NCI-H128 (cell line): ENCODE measurements at regions not wholly inside any gene's neighbourhood (a gene's known extent, or its start where the extent isn't known, plus 50 kb on each side); places are given as distances from the start of the nearest gene placed in this dataset.
"Not testable (repeated sequence)": the region's sequence is repeated elsewhere in the genome, so short reads cannot be mapped to it uniquely, and the experiment has no call there.

Source experiments
- DNase-seq: peaks from one replicate; lab custom pipeline; 2025; ENCODE audit not compliant: unreplicated experiment; lab: John Stamatoyannopoulos, UW

GRCh38 chr6:153437193-153437592 lies 306.1 kb upstream of the RGS17 start:
- no peak for DNase-seq

DNA sequence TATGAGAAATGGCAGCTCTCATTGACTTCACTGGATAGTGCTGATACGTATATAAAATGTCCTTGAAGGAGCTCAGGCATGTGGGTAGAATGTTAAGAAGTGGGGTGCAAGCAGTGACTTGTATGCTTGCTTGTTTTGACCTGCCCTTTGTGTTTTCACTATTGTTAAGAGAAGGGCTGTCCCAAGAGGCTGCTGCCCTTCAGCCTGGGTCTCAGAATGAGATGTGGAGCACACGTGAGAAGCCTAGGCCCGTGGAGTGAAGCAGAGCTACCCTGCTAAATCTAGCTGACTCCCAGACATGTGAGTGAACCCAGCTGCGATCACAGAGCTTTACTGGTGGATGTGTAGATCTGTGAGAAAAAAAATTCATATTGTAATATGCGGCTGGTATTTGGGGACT lies 305.3 kb upstream of the RGS17 start:
- DNase-seq: no peak

- DNase-seq: no peak
These were observed 304.7 kb upstream of the RGS17 start for GRCh38 chr6:153435787-153436186.

GRCh38 chr6:153425536-153425935 lies 294.5 kb upstream of the RGS17 start:
- DNase-seq: no peak

DNA sequence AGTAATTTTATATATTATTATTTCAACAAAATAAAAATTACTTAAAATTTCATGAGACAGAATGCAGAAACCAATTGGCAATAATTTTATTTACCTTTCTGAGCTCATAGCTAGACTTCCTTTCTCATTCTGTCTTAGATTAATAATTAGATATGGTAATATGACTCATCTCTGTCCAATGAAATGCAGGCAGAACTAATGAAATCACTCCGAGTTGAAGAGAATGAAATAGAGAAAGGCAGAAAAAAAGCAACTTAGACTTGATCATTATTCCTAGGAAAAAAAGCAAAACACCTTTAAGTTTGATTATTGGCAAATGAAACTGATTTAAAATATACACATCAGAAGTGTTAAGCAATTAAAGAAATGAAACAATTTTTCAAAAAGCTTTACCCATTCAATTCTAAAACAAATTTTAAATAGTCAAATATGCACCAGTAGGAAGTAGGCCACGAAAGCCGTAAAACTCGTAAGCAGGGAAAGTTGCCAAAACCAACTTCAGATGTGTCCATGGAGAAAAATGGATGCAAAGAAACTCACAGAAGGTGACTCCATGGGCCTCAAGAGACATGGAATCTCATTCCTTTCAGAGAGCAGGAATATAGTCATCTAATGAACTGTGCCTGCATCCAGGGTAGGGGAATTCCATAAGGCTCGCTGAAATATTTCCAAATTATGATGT lies 293.8 kb upstream of the RGS17 start:
- DNase-seq: no peak

DNA sequence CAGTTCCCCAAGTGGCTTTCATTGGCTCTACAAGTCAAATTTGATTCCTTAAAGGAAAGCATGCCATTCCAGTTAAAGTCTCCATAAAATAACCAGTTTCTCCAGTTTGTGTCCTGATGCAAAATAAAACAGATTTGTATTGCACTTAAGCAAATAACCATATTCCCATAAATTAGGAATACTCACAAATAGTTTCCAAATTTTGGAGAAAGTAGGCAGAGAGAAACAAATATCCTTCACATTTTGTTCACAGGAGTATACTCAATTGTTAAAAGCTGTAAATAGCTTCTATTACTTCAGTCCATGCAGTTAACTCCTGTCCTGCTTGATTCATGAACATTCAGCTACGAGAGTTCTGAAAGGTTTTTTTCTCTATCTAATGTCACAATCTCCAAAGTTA lies 281.4 kb upstream of the RGS17 start:
- DNase-seq: no peak

GRCh38 chr6:153411070-153411648 lies 280.1 kb upstream of the RGS17 start:
- DNase-seq: no peak

- no peak for DNase-seq
These were observed 274.8 kb upstream of the RGS17 start for GRCh38 chr6:153405931-153406330.

DNA sequence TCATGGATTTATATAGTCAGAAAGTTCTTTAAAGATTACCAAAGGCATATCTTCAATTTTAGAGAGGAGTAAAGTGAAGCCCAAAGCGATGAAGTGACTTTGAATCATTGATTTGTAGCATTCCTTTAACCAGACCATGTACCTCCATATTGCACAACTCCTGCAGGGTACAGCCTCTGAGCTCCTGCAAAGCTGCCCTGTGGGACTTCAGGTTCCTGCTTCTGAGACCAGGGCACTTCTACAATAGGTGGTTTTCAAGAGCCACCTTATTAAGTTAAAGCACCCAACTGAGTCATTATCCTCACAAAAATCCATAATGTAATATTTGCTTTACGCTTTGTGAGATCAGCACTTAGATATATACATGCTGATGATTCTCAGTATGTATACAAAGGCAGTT lies 270.7 kb upstream of the RGS17 start:
- DNase-seq: no peak

GRCh38 chr6:153392156-153392555 lies 261.1 kb upstream of the RGS17 start:
- DNase-seq: no peak

- no peak for DNase-seq
These were observed 242.8 kb upstream of the RGS17 start for GRCh38 chr6:153373869-153374268.

GRCh38 chr6:153368131-153368530 lies 237.0 kb upstream of the RGS17 start:
- DNase-seq: no peak

DNA sequence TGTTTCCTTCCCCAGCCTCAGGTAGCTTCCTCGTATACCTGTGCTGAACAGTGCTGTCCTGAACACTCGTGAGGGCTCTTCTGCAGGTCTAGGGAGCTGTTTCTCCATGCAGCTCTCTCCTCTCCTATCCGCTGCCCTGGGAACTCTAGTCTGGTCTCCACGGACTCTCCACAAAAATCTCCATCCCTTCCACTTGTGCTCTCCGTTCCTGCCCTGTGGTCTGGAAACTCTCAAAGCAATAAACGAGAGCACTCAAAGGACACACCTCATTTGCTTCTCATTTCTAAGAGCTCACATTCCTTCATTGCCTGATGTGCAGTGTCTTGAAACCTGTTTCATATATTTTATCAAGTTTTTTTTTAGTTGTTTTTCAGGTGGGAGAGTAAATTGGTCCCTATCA lies 235.9 kb upstream of the RGS17 start:
- DNase-seq: no peak

DNA sequence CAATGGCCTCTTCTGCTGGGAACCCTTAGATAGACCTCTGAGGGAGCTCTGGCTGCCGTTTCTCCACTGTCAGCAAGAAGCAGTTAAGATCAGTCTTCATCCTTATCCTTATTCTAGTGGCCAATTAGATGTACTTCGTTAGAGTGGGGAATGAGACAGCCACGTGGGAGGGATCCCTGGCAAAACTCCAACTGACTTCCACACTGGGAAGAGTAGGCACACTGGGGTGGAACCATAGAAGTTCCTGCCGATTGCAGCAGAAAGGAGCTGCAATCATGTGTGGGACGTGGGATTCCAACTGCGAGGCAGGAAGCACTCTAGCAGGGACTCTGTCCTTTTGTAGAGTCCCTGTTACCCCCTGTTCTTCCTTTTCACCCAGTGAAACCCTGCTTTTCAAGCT lies 226.3 kb upstream of the RGS17 start:
- no peak for DNase-seq

GRCh38 chr6:153340568-153340967 lies 209.5 kb upstream of the RGS17 start:
- DNase-seq: no peak

DNA sequence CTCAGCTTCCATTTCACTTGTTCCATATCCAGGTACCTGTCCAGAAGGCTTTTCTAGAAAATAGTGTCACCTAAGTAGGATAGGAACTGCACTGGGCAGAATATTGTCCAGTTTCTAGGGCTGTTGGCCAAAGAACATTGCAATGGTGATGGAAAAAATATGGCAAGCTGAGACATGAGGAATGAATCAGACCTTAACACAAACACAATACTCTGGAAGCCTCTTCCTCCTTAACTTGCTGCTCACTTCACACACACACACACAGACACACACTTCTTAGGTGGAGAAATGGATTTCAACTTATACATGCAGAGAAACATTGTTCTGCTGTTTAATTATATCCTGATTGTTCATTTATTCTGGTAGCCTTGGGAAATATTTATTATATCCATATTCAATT lies 203.0 kb upstream of the RGS17 start:
- DNase-seq: no peak

DNA sequence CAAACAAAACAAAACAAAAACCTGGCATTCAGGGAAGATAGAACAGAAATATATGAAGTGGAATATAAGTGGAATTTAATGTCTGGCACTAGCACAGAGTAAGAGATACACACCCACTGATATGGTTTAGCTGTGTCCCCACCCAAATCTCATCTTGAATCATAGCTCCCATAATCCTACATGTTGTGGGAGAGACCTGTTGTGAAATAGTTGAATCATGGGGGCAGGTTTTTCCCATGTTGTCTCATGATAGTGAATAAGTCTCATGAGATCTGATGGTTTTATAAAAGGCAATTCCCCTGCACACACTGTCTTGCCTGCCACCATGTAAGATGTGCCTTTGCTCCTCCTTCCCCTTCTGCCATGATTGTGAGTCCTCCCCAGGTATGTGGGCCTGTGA lies 200.1 kb upstream of the RGS17 start:
- not testable (repeated sequence) for DNase-seq

DNA sequence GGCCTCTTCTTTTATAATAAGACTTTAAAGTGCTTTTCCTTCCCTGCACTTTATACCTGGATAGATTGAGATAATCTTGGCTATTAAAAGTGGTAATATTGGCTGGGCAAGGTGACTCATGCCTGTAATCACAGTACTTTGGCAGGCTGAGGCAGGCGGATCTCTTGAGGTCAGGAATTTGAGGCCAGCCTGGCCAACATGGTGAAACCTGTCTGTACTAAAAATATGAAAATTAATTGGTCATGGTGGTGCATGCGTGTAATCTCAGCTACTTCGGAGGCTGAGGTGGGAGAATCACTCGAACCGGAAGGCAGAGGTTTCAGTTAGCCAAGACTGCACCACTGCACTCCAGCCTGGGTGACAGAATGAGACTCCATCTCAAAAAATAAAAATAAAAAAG lies 197.1 kb upstream of the RGS17 start:
- DNase-seq: no peak

GRCh38 chr6:153325661-153326060 lies 194.6 kb upstream of the RGS17 start:
- DNase-seq: no peak

DNA sequence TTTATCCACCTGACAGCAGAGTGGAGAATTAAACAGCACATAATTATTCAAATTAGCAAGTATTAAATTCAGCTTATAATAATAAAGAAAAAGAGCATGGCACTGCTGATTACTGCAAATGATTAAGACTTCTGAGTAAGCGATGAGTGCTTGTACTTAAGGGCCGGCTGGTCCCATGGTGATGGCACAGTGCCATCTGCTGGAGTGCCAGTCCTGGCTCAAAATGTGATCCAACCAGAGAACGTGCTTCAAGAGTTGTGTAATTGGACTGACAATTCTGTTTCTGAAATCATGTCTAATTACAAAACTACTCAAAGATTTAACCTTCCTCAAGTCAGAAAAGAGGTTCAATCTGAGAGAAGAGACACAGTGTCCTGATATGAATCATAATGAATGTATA lies 181.6 kb upstream of the RGS17 start:
- peak; percentile 28 for DNase-seq

- no peak for DNase-seq
These were observed 178.6 kb upstream of the RGS17 start for GRCh38 chr6:153309651-153310050.

DNA sequence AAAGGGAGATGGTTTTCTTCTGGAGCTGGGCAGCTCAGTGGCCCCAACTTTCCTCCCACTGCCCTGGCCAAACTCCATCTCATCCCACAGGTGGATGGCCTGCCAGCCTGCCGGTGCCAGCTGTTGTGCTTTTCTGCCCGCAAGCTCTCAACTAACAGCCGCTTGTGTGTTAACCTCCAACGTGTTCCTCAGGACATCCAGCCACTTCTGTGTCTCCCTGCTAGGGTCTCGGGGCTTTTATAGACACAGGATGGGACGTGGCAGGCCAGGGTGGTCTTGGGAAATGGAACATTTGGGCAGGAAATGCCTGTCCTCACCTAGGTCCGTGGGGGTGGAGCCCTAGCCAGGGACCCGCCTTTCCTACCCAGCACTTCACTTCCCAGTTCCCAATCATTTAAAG lies 171.1 kb upstream of the RGS17 start:
- DNase-seq: no peak

DNA sequence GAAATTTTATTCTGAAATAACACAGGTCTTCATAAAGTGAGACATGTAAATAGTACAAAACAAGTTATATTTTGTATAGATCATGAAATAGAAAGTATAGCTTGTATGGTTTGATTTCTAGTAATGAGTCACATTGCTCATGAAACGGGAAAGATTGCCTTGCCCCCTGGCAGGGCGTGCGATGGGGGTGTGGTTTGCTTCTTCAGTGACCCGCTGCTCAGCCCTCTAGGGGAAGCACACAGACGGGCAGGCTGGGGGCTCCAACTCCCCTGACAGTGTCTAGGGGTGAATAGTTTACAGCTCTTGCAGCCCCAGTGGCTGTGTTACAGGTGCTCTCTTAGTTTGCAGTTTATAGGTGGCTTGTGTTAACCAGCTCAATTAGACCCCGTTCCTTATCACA lies 170.5 kb upstream of the RGS17 start:
- DNase-seq: no peak
